NCI-H748 (cell line): ENCODE measurements at regions not wholly inside any gene's neighbourhood (a gene's known extent, or its start where the extent isn't known, plus 50 kb on each side); places are given as distances from the start of the nearest gene placed in this dataset.
"Not testable (repeated sequence)": the region's sequence is repeated elsewhere in the genome, so short reads cannot be mapped to it uniquely, and the experiment has no call there.

Source experiments
- DNase-seq: peaks from one replicate; lab custom pipeline; 2025; ENCODE audit not compliant: unreplicated experiment; lab: John Stamatoyannopoulos, UW

DNA sequence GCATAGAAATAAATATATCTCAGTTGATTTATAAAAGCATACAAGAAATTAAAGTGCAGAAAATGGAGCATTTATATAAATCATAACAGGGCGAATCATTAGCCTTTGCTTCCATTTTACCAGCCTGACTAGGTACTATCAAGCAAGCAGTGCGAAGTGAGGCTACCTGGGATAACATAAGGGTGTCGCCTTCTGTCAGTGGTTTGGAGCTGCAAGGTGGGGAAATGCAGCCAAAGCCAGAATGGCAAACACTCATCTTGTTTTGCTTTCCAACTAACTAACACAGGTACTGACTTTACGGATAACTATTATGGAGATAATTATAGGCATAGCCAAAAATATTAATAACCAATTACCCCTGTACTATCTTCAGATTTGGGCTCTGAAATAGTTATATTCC, 1459.8 kb downstream of the RAPGEF2 start:
- no peak for DNase-seq

DNA sequence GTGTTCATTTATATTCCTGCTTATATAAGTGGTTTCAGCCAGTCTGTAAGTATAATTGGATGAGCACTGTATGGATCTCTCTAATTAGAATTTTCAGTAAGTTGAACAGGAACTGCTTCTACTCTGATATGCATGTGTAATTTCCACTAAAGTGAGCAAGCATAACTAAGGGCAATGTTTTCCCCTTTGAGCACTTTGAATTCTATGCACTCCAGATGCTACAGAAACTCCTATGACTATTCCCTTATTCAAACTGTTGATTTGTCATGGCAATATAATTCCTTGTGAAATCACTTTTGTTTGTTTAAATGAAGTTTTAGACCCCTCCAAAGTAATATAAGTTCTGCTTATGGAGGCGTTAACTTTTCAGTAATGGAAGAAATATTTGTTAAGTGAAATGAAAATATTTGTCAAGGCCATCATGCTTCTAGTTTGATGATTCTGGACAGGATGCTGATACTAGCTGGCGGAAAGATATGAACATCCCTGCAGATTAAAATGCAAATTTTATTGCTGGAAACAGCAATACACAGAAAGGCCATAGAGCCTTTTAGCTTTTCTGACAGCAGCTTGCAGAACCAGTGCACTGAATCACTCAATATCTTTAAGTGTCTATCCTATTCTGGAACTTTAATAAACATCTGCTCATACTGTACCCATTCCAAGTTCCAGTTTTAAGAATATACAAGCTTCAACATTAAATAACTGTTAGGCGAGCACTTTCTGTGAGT, 1460.8 kb downstream of the RAPGEF2 start:
- DNase-seq, result no peak

GRCh38 chr4:160567634-160568033, 1464.8 kb downstream of the RAPGEF2 start:
- DNase-seq, result no peak

GRCh38 chr4:160570271-160570670, 1467.4 kb downstream of the RAPGEF2 start:
- no peak for DNase-seq

DNA sequence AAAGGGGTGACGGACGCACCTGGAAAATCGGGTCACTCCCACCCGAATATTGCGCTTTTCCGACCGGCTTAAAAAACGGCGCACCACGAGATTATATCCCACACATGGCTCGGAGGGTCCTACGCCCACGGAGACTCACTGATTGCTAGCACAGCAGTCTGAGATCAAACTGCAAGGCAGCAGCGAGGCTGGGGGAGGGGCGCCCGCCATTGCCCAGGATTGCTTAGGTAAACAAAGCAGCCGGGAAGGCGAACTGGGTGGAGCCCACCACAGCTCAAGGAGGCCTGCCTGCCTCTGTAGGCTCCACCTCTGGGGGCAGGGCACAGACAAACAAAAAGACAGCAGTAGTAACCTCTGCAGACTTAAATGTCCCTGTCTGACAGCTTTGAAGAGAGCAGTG, 1471.4 kb downstream of the RAPGEF2 start:
- DNase-seq, result not testable (repeated sequence)

- no peak for DNase-seq
Observed at GRCh38 chr4:160580581-160580980, 1477.7 kb downstream of the RAPGEF2 start.

GRCh38 chr4:160592258-160592657, 1489.4 kb downstream of the RAPGEF2 start:
- no peak for DNase-seq

DNA sequence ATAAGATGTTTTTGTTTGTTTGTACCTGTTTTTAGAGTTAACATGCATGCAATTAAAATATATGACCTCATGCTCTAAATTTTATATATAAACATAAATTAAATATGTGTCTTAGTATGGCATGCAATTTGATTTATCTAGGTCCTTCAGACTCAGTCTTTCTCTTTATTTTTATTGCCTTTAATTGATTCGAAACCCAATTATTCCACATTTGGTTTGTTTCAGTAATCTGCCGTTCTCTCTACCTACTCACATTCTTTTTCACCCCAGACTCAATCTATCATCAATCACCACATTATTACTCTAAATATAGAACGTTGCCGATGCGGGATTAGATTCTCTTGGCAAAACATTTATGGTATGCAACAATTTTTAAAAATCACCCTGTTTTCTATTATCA, 1492.8 kb downstream of the RAPGEF2 start:
- DNase-seq, result no peak

GRCh38 chr4:160604541-160604940, 1501.7 kb downstream of the RAPGEF2 start:
- DNase-seq, result no peak

- peak; percentile 11 for DNase-seq
Observed at GRCh38 chr4:160611181-160611580, 1508.3 kb downstream of the RAPGEF2 start.

GRCh38 chr4:160631044-160631443, 1528.2 kb downstream of the RAPGEF2 start:
- no peak for DNase-seq

DNA sequence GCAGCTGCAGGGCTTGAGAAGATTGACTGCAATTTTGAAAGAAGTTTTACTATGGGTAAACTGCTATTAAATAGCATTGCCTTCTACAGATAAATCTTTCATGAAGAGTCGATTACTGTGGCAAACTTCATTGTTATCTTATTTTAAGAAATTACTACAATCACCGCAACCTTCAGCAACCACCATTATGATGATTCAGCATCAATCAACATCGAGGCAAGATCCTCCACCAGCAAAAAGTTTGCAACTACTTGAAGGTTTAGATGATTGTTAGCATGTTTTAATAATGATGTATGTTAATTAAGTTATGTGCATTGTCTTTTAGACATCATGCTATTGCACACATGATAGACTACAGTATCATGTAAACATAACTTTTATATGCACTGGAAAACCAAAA, 1511.0 kb downstream of the FSTL5 start:
- no peak for DNase-seq

DNA sequence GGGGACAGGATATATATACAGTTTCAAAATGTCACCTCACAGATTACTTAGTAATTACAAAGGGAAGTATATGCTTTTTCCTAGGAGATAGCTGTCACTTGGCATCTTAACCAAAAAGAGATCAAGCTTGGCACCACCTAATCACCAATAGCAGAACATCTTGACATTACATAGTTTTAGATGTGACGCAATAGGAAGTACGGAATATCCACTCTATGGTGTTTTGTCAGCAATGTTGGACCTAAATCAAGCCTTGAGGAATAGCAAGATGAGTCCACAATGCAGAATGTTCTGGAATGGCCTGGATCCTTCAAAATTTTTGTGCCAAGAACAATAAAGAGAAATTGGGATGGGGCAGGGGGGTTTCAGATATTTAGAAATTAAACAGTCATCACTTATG, 1488.2 kb downstream of the FSTL5 start:
- DNase-seq, result no peak

DNA sequence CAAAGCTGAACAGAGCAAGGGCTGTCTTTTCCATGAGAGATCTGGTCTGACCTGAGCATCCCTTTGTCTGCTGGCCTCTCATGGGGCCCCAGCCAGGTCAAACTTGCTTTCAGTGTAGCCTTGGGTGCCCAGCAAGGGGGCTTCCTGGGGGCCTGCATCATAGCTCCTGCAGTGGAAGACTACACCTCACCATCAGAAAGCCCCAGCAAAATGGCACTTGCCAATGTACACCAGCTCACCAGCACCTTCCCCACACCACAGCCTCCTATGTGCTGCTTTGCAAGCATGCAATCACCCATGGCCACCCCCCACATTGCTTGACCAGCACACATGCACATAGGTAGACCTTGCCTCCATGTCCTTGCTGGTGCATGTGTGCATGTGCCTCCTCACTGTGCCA, 1478.1 kb downstream of the FSTL5 start:
- no peak for DNase-seq

DNA sequence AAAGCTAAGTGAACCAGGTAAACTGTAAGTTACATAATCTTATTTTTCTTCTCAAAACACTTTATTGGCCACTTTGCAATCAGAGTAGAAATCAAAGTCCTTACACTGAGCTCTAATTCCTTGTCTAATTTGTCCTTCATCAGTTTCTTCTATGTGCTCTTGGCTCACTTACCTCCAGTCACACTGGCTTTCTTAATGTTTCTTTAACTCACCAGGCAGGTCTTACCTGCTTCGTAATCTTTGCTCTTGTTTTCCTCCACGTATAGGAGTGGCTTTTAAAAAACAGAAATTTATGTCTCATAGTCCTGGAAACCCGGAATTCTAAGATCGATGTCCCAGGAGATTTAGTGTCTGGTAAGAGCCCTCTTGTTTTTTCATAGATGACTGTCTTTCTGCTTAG, 1462.1 kb downstream of the FSTL5 start:
- DNase-seq, result no peak

- no peak for DNase-seq
Observed at GRCh38 chr4:160709026-160709425, 1454.8 kb downstream of the FSTL5 start.

DNA sequence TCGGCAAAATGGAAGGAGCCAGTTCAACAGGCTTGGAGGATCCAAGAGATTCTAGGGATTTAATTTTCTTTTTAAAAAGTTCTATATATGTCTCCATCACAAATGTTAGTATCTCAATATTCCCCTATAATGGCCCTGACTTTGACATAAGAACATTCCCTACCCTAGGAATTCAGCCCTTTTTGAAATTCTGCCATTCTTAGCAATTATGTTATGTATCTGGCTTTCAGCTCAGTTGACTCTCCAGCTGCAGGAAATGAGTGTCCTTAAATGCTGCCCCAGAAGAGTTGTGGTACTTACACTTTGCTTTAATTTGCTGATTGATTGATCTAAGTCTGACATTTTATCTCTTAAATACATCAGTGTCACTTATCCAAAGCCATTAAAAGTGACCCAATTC, 1454.3 kb downstream of the FSTL5 start:
- DNase-seq, result no peak

- DNase-seq, result no peak
Observed at GRCh38 chr4:160716551-160716950, 1447.2 kb downstream of the FSTL5 start.

DNA sequence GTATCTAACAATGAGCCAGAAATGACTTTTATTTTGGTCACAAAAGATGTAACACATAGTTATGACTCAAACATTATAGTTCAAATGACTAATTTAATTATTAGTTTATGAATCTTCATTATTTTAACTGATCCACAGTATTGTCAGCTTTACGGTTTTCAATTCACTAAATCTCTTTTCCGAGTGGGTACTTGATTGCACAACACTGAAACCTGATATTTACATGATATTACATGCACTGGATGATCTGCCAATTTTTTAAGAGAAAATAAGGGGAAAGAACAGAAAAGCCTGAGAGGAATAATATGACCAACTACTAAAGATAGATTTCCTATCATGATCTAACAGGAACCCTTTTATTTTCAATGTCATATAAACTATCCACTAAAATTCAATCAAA, 1446.0 kb downstream of the FSTL5 start:
- DNase-seq, result no peak

DNA sequence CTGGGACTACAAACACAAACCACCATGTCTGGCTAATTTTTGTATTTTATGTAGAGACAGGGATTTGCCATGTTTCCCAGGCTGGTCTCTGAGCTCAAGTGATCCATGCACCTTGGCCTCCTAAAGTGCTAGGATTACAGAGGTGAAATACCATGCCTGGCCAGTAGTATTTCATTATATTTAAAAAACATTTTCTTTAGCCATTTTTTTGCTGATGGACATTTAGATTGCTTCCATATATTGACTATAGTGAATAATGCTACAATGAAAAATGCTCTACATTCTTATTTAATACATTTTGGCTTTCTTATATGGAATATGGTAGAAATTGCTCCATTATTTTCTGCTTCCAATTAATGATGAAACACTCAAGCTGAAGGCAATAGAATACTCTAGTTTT, 1439.7 kb downstream of the FSTL5 start:
- DNase-seq, result no peak

DNA sequence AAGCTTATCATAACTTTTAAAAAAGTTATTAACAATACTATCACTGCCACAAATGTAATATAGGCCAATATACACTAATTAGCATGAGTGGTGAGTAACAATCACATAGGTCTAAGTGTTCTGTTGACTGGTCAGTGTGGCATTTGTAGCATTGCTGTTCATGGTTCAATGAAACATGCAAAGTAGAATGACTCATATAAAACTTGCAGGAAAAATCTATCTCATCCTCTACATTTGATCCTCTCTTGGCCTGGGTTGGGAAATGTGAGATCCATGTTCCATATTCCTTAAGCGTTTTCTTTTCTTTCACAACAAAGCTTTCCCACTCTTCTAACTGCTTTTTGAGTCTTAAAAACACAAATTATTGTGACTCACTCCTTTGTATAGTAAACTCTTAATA, 1418.7 kb downstream of the FSTL5 start:
- DNase-seq, result no peak

DNA sequence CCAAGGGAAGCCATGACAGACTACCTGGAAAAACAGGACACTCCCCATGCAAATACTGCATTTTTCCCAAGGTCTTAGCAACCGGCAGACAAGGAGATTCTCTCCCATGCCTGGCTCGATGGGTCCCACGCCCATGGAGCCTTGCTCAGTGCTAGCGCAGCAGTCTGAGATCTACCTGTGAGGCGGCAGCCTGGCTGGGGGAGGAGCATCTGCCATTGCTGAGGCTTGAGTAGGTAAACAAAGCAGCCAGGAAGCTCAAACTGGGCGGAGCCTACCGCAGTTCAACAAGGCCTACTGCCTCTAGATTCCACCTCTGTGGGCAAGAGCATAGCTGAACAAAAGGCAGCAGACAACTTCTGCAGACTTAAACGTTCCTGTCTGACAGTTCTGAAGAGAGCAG, 1417.2 kb downstream of the FSTL5 start:
- peak; percentile 5 for DNase-seq

- DNase-seq, result no peak
Observed at GRCh38 chr4:160772668-160773067, 1391.1 kb downstream of the FSTL5 start.
